Esophagus mucosa (tissue), 1 donor: ENCODE measurements at regions not wholly inside any gene's neighbourhood (a gene's known extent, or its start where the extent isn't known, plus 50 kb on each side); places are given as distances from the start of the nearest gene placed in this dataset.
A peak's percentile ranks its signal among the peaks of the same experiment; 100 is the strongest.
"Not testable (repeated sequence)": the region's sequence is repeated elsewhere in the genome, so short reads cannot be mapped to it uniquely, and the experiment has no call there.

Source experiments
- ATAC-seq: fragments of 200-7000 bp; cut with Tn5 transposase; one replicate; pipeline ENCODE4 v1.9.1; 2020
- donor health status: DM: yes; HTN: yes; CAD: no.

GRCh38 chr6:5837323-5837722 lies 169.4 kb downstream of the NRN1 start:
- no peak for ATAC-seq

GRCh38 chr6:5836597-5836996 lies 170.1 kb downstream of the NRN1 start:
- not testable (repeated sequence) for ATAC-seq

GRCh38 chr6:5833120-5833519 lies 173.6 kb downstream of the NRN1 start:
- ATAC-seq, result no peak

GRCh38 chr6:5832668-5833067 lies 174.1 kb downstream of the NRN1 start:
- no peak for ATAC-seq

GRCh38 chr6:5831219-5831862 lies 175.4 kb downstream of the NRN1 start:
- ATAC-seq, result peak; percentile 17

- ATAC-seq, result no peak
These were observed 178.4 kb downstream of the NRN1 start for GRCh38 chr6:5828296-5828695.

GRCh38 chr6:5827056-5827904 lies 179.4 kb downstream of the NRN1 start:
- no peak for ATAC-seq

GRCh38 chr6:5824382-5824983 lies 182.2 kb downstream of the NRN1 start:
- ATAC-seq, result not testable (repeated sequence)
